ENCODE measurements at regions not wholly inside any gene's neighbourhood (a gene's known extent, or its start where the extent isn't known, plus 50 kb on each side); places are given as distances from the start of the nearest gene placed in this dataset.

DNA sequence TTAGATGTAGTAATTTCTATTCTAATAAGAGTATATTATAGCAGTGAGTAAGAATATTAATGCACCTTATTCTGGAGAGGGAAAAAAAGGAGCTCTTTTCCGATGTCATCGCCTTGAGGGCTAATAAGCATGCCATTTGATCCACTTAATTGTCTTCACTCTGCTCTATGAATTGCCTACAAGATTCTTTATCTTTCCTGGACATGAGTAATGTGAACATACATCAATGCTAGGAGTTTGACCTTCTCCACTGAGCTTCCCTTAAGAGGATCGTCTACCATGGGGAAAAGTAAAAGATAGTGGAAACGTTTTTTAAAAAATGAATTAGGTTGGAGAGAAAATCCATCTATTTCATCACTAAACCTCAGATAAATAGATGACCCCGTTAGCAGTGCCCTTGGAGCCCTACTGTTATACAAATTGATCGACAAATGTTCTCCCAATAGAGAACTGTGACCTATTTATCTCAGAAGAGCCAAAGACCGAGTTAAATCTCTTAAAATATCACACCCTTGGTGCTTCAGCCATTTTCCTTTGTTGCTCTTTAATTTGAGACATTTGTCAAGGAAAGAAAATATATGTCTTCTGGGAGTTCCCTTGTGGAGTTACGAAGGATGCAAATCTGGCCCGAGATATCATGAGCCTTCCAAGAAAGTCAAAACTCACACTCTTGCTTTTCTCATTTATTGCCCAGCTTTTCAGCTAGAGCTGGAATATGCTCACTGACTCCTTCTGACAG, 898.5 kb downstream of the KCNJ2 start:
- intact Hi-C loops (cut with micrococcal nuclease; ENCODE audit: unreplicated experiment): no loop called here
- DNase-seq (ENCODE audit: low read depth, low spot score): no peak
- peaks cover 2% of the 10 kb centered on the region; the same call in 1 of the 2 replicates for H3K4me1 ChIP-seq (ENCODE audit: control insufficient read depth, insufficient read depth, low read length)
- peaks cover 5% of the 10 kb centered on the region; the same call in 1 of the 2 replicates for H3K9me3 ChIP-seq (ENCODE audit: control insufficient read depth, insufficient read depth, low read depth, low read length)
- CTCF ChIA-PET: no interaction called here
- TF ChIP-seq SIN3A (IDR thresholded peaks at IDR 0.05; ENCODE audit: borderline replicate concordance, insufficient read depth, low read depth, low read length): no peak
- TF ChIP-seq, protein P1, sequence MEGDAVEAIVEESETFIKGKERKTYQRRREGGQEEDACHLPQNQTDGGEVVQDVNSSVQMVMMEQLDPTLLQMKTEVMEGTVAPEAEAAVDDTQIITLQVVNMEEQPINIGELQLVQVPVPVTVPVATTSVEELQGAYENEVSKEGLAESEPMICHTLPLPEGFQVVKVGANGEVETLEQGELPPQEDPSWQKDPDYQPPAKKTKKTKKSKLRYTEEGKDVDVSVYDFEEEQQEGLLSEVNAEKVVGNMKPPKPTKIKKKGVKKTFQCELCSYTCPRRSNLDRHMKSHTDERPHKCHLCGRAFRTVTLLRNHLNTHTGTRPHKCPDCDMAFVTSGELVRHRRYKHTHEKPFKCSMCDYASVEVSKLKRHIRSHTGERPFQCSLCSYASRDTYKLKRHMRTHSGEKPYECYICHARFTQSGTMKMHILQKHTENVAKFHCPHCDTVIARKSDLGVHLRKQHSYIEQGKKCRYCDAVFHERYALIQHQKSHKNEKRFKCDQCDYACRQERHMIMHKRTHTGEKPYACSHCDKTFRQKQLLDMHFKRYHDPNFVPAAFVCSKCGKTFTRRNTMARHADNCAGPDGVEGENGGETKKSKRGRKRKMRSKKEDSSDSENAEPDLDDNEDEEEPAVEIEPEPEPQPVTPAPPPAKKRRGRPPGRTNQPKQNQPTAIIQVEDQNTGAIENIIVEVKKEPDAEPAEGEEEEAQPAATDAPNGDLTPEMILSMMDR (IDR thresholded peaks at IDR 0.05): no peak
- TF ChIP-seq, protein P2, sequence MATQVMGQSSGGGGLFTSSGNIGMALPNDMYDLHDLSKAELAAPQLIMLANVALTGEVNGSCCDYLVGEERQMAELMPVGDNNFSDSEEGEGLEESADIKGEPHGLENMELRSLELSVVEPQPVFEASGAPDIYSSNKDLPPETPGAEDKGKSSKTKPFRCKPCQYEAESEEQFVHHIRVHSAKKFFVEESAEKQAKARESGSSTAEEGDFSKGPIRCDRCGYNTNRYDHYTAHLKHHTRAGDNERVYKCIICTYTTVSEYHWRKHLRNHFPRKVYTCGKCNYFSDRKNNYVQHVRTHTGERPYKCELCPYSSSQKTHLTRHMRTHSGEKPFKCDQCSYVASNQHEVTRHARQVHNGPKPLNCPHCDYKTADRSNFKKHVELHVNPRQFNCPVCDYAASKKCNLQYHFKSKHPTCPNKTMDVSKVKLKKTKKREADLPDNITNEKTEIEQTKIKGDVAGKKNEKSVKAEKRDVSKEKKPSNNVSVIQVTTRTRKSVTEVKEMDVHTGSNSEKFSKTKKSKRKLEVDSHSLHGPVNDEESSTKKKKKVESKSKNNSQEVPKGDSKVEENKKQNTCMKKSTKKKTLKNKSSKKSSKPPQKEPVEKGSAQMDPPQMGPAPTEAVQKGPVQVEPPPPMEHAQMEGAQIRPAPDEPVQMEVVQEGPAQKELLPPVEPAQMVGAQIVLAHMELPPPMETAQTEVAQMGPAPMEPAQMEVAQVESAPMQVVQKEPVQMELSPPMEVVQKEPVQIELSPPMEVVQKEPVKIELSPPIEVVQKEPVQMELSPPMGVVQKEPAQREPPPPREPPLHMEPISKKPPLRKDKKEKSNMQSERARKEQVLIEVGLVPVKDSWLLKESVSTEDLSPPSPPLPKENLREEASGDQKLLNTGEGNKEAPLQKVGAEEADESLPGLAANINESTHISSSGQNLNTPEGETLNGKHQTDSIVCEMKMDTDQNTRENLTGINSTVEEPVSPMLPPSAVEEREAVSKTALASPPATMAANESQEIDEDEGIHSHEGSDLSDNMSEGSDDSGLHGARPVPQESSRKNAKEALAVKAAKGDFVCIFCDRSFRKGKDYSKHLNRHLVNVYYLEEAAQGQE (IDR thresholded peaks at IDR 0.05; ENCODE audit: insufficient read depth in 1 of 2, low read depth in 2 of 2, low read length in 1 of 2): no peak
- BruUV-seq (replicated peaks): no TSS peak
- H3K4me3 ChIP-seq (ENCODE audit: low read depth in 2 of 2, low read length in 2 of 2): no peak overlapping the region
- POLR2A ChIA-PET: no interaction called here
- in situ Hi-C loops (cut with HindIII; ENCODE audit: low pct_unique_long_range_greater_than_20kb, low sequenced_read_pairs): no loop called here
- no peak overlapping the region for H3K27ac ChIP-seq (ENCODE audit: low read length)
- no peaks in the 10 kb centered on the region; the same call in 1 of the 2 replicates for H3K36me3 ChIP-seq (ENCODE audit: control insufficient read depth, insufficient read depth, low read length)
- H3K27me3 ChIP-seq (ENCODE audit: control insufficient read depth, insufficient read depth, low read length): no peaks in the 10 kb centered on the region
- ATAC-seq: no peak

DNA sequence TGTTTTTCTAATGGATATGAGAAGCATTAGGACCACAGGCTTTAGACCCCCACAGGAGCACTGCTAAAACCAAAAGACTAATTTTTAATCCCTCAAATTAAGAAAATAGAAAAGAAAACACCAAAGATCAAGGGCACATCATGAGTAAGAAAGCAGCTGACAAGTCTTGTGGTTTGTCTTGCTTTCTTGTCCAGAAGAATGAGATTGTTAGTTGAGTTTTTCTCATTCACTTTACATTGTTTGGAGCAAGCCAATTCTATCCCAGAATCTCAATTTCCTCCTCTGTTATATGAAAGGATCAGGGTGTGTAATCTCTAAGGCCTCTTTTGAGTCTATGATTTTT, 899.0 kb downstream of the KCNJ2 start:
- CTCF ChIA-PET: no interaction called here
- peaks cover 2% of the 10 kb centered on the region; the same call in 1 of the 2 replicates for H3K4me1 ChIP-seq (ENCODE audit: control insufficient read depth, insufficient read depth, low read length)
- intact Hi-C loops (cut with micrococcal nuclease; ENCODE audit: unreplicated experiment): no loop called here
- no peak overlapping the region for H3K4me3 ChIP-seq (ENCODE audit: low read depth in 2 of 2, low read length in 2 of 2)
- H3K27ac ChIP-seq (ENCODE audit: low read length): no peak overlapping the region
- POLR2A ChIA-PET: no interaction called here
- H3K36me3 ChIP-seq (ENCODE audit: control insufficient read depth, insufficient read depth, low read length): no peaks in the 10 kb centered on the region; the same call in 1 of the 2 replicates
- no peak for ATAC-seq
- DNase-seq (ENCODE audit: low read depth, low spot score): no peak
- in situ Hi-C loops (cut with HindIII; ENCODE audit: low pct_unique_long_range_greater_than_20kb, low sequenced_read_pairs): no loop called here
- BruUV-seq (replicated peaks): no TSS peak
- no peak for TF ChIP-seq POLR2AphosphoS5 (IDR thresholded peaks at IDR 0.05; ENCODE audit: low read depth, low read length)
- TF ChIP-seq, protein P1 (IDR thresholded peaks at IDR 0.05): no peak
- TF ChIP-seq TCF7L2 (IDR thresholded peaks at IDR 0.05; ENCODE audit: low read depth, low read length): no peak
- no peak for TF ChIP-seq SIN3A (IDR thresholded peaks at IDR 0.05; ENCODE audit: borderline replicate concordance, insufficient read depth, low read depth, low read length)
- TF ChIP-seq, protein P2 (IDR thresholded peaks at IDR 0.05; ENCODE audit: insufficient read depth in 1 of 2, low read depth in 2 of 2, low read length in 1 of 2): no peak
- no peaks in the 10 kb centered on the region for H3K27me3 ChIP-seq (ENCODE audit: control insufficient read depth, insufficient read depth, low read length)
- peaks cover 5% of the 10 kb centered on the region; the same call in 1 of the 2 replicates for H3K9me3 ChIP-seq (ENCODE audit: control insufficient read depth, insufficient read depth, low read depth, low read length)

Measured in Panc1 (cell line).